H1 (cell line): ENCODE measurements at regions not wholly inside any gene's neighbourhood (a gene's known extent, or its start where the extent isn't known, plus 50 kb on each side); places are given as distances from the start of the nearest gene placed in this dataset.

Experiments used
- CEBPB ChIP-seq: IDR thresholded peaks from 2 replicates; pipeline ENCODE4 v1.6.1; 2012; ENCODE audit warnings: low read depth, low read length
- CTCF ChIP-seq, 3 experiments: IDR thresholded peaks; 1 replicate in 2 of 3; 2 replicates in 1 of 3; pipeline versions ENCODE4 v1.5.1 to v1.6.1; 2011; ENCODE audit warnings: low read length in 3 of 3, mild to moderate bottlenecking in 3 of 3, inconsistent platforms in 2 of 3, low read depth in 1 of 3, moderate library complexity in 1 of 3; ENCODE audit not compliant: insufficient read depth in 1 of 3; ENCODE audit errors: control extremely low read depth in 1 of 3
- GABPA ChIP-seq: IDR thresholded peaks from 2 replicates; pipeline ENCODE4 v1.6.1; 2011; ENCODE audit warnings: mild to moderate bottlenecking, low read length, moderate library complexity, borderline replicate concordance; ENCODE audit not compliant: insufficient read depth
- POLR2A ChIP-seq, 2 experiments: IDR thresholded peaks; 1 replicate in 1 of 2; 2 replicates in 1 of 2; pipeline ENCODE4 v1.6.1; 2011; ENCODE audit warnings: low read depth in 2 of 2, low read length in 2 of 2, mild to moderate bottlenecking in 2 of 2; ENCODE audit errors: control extremely low read depth in 1 of 2

DNA sequence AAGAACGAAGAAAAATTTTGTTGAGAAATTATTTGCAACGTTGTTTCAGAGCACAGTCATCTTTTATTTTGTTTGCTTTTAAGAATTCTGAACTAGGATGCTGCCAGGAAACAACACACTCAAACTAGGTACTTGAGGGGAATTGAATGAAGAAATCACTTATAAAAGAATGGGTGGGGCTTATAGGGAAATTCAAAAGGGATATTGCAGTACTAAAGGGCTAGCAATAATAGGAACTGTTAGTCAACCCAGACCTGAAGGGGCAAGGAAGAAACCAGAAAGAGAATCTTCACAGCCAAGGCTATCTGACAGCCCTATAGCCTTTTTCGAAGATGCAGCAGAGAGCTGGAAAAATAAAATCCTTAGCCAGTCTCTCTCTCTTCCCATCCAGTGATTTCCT, 179.3 kb downstream of the RPRM start:
- no peak for TF ChIP-seq CTCF (IDR thresholded peaks at IDR 0.05; ENCODE audit: control extremely low read depth in 1 of 3, insufficient read depth in 1 of 3, low read depth in 1 of 3, low read length in 3 of 3)
- no peak for TF ChIP-seq GABPA
- TF ChIP-seq POLR2A (IDR thresholded peaks at IDR 0.05; ENCODE audit: control extremely low read depth in 1 of 2, low read depth in 2 of 2, low read length in 2 of 2), result no peak
- TF ChIP-seq CEBPB, result no peak
